HepG2 (cell line): ENCODE measurements at regions not wholly inside any gene's neighbourhood (a gene's known extent, or its start where the extent isn't known, plus 50 kb on each side); places are given as distances from the start of the nearest gene placed in this dataset.

Source experiments
- ATAC-seq: fragments of 200-7000 bp; cut with Tn5 transposase; 3 replicates; pipeline ENCODE4 v1.9.1; 2020; ENCODE audit warnings: mild to moderate bottlenecking, moderate library complexity
- BruUV-seq: library from RNA; stranded (reverse); fragments of 400-500 nt; replicated peaks from 2 replicates; lab custom pipeline; 2021; lab: Mats Ljungman, UMichigan
- CTCF ChIA-PET: fragments of 300-600 bp; formaldehyde crosslinking; extraction: SDS; loops from one replicate; lab custom pipeline; 2021; ENCODE audit warnings: low total read pairs, inconsistent platforms, low intra/inter-chr PET ratio; lab: Yijun Ruan, JAX
- POLR2A ChIA-PET: fragments of 350-600 bp; sonication (Branson Sonifier 250); formaldehyde crosslinking; loops from one replicate; lab custom pipeline; 2020; ENCODE audit warnings: antibody characterized with exemption, inconsistent platforms; lab: Yijun Ruan, JAX
- DNase-seq: peaks from one replicate; pipeline ENCODE4 v3.0.0-alpha.2; 2015; ENCODE audit warnings: low spot score
- FAIRE-seq: peaks from 3 replicates; lab custom pipeline; 2011; peaks lifted over from hg19 to GRCh38; lab: Jason Lieb, UNC
- H2AFZ ChIP-seq: one replicate; pipeline ENCODE4 v1.6.1; 2011; ENCODE audit warnings: low read length, inconsistent platforms
- H3K27ac ChIP-seq: fragments of 300-600 bp; 3 replicates; pipeline ENCODE4 v1.8.0; 2011; ENCODE audit warnings: mixed run types, mild to moderate bottlenecking, mixed read lengths, low read length, inconsistent platforms; ENCODE audit not compliant: insufficient read depth; ENCODE audit errors: extremely low read length
- H3K27me3 ChIP-seq, 2 experiments: fragments of 200-600 bp in 1 of 2; 2 replicates in 1 of 2; 3 replicates in 1 of 2; pipeline versions ENCODE4 v1.6.0 to v1.8.0; 2011; ENCODE audit warnings: low read length in 2 of 2, mild to moderate bottlenecking in 2 of 2, moderate library complexity in 2 of 2, inconsistent platforms in 1 of 2; ENCODE audit not compliant: insufficient read depth in 2 of 2, control insufficient read depth in 1 of 2
- H3K36me3 ChIP-seq, 2 experiments: fragments of 200-600 bp in 1 of 2; replicated peaks in 1 of 2; 2 replicates in 1 of 2; 3 replicates in 1 of 2; pipeline versions ENCODE4 v1.5.1 to v1.8.0; 2011; ENCODE audit warnings: low read length in 2 of 2, inconsistent platforms in 1 of 2; ENCODE audit not compliant: insufficient read depth in 2 of 2, control insufficient read depth in 1 of 2
- H3K4me1 ChIP-seq: 2 replicates; pipeline ENCODE4 v1.5.1; 2012; ENCODE audit warnings: low read length, inconsistent platforms; ENCODE audit not compliant: insufficient read depth
- H3K4me2 ChIP-seq: 2 replicates; pipeline ENCODE4 v1.6.0; 2011; ENCODE audit warnings: low read depth, low read length, inconsistent platforms
- H3K4me3 ChIP-seq, 3 experiments: fragments of 200-600 bp in 1 of 3; sonication (generic), shearing (Covaris generic) in 1 of 3; replicated peaks in 1 of 3; 2 replicates each; pipeline ENCODE4 v1.5.1; 2011 to 2016; ENCODE audit warnings: low read length in 3 of 3, inconsistent platforms in 2 of 3, low read depth in 2 of 3, mild to moderate bottlenecking in 2 of 3, control low read depth in 1 of 3, mixed read lengths in 1 of 3; ENCODE audit not compliant: insufficient read depth in 1 of 3
- H3K79me2 ChIP-seq: one replicate; pipeline ENCODE4 v1.6.1; 2011; ENCODE audit warnings: low read length, inconsistent platforms; ENCODE audit not compliant: insufficient read depth
- H3K9ac ChIP-seq: 2 replicates; pipeline ENCODE4 v1.6.0; 2011; ENCODE audit warnings: mild to moderate bottlenecking, low read depth, low read length, inconsistent platforms; ENCODE audit not compliant: insufficient read depth
- H3K9me3 ChIP-seq: 2 replicates; pipeline ENCODE4 v1.5.1; 2012; ENCODE audit warnings: mild to moderate bottlenecking, low read length
- H4K20me1 ChIP-seq: 2 replicates; pipeline ENCODE4 v1.6.0; 2011; ENCODE audit warnings: inconsistent platforms, mild to moderate bottlenecking, low read length, moderate library complexity; ENCODE audit not compliant: insufficient read depth
- AGO2 ChIP-seq: fragments of 200-400 bp; formaldehyde crosslinking; optimal IDR thresholded peaks from 2 replicates; pipeline ENCODE3; 2017; ENCODE audit warnings: mild to moderate bottlenecking, low read depth, low read length, moderate library complexity
- CBX2 ChIP-seq, 2 experiments: fragments of 200-600 bp in 1 of 2; sonication (generic); formaldehyde crosslinking in 1 of 2; IDR thresholded peaks; 2 replicates each; pipeline versions ENCODE4 v1.7.0 to v1.8.1; 2018 to 2022; ENCODE audit warnings: low read depth in 2 of 2, low read length in 1 of 2, mild to moderate bottlenecking in 1 of 2, missing genetic modification reagents in 1 of 2
- CHD4 ChIP-seq: fragments of 200-600 bp; sonication (generic); IDR thresholded peaks from 2 replicates; pipeline ENCODE4 v1.7.0; 2017; ENCODE audit warnings: mild to moderate bottlenecking, low read length, borderline replicate concordance
- KLF9 ChIP-seq: IDR thresholded peaks from 2 replicates; pipeline ENCODE4 v1.6.1; 2016; ENCODE audit warnings: low read depth
- POLR2AphosphoS5 ChIP-seq: IDR thresholded peaks from 2 replicates; pipeline ENCODE4 v1.6.1; 2012; ENCODE audit warnings: low read depth, low read length
- SCMH1 ChIP-seq: sonication (generic); formaldehyde crosslinking; IDR thresholded peaks from 2 replicates; pipeline ENCODE4 v1.9.0; 2021; ENCODE audit warnings: missing genetic modification reagents, mild to moderate bottlenecking, borderline replicate concordance
- TEAD3 ChIP-seq: optimal IDR thresholded peaks from 2 replicates; pipeline ENCODE3; 2016; ENCODE audit warnings: borderline replicate concordance
- ZNF138 ChIP-seq: sonication (generic); formaldehyde crosslinking; IDR thresholded peaks from 2 replicates; pipeline ENCODE4 v1.5.0; 2020; ENCODE audit warnings: mild to moderate bottlenecking, low read depth, missing genetic modification reagents
- ZNF317 ChIP-seq: sonication (generic); formaldehyde crosslinking; IDR thresholded peaks from 2 replicates; pipeline ENCODE4 v1.5.0; 2020; ENCODE audit warnings: mild to moderate bottlenecking, missing genetic modification reagents
- ZNF432 ChIP-seq: sonication (generic); formaldehyde crosslinking; IDR thresholded peaks from 2 replicates; pipeline ENCODE4 v1.5.0; 2020; ENCODE audit warnings: missing genetic modification reagents, mild to moderate bottlenecking, borderline replicate concordance
- ZNF567 ChIP-seq: sonication (generic); formaldehyde crosslinking; IDR thresholded peaks from 2 replicates; pipeline ENCODE4 v1.8.1; 2023; ENCODE audit warnings: mild to moderate bottlenecking, missing genetic modification reagents, borderline replicate concordance
- WGBS: methylation state at CpG from one replicate; pipeline ENCODE4 v1.1.6; 2017; ENCODE audit warnings: low lambda C conversion rate; 5-methylcytosine and 5-hydroxymethylcytosine counted together
- in situ Hi-C: cut with HindIII; loops from 2 replicates; pipeline ENCODE4 v1.10.0; 2017; ENCODE audit warnings: low pct_unique_long_range_greater_than_20kb; ENCODE audit not compliant: extremely low pct_ligation_motif_present
- intact Hi-C: fragments of 100-400 bp; cut with micrococcal nuclease; formaldehyde crosslinking; loops from one replicate; pipeline ENCODE4 v1.10.0; 2022; ENCODE audit not compliant: unreplicated experiment
- TF ChIP-seq, protein P1 (sequence below): fragments of 450-650 bp; IDR thresholded peaks from 2 replicates; pipeline ENCODE4 v1.6.1; 2017; ENCODE audit warnings: mild to moderate bottlenecking
- TF ChIP-seq, protein P2 (sequence below): IDR thresholded peaks from 2 replicates; pipeline ENCODE4 v1.6.1; 2012; ENCODE audit warnings: low read length, improper control_type of control experiment
- TF ChIP-seq, protein P3 (sequence below): sonication (generic); formaldehyde crosslinking; IDR thresholded peaks from 2 replicates; pipeline ENCODE4 v1.8.1; 2023; ENCODE audit warnings: mild to moderate bottlenecking, missing genetic modification reagents
- TF ChIP-seq, protein P4 (sequence below): sonication (generic); formaldehyde crosslinking; IDR thresholded peaks from 2 replicates; pipeline ENCODE4 v1.4.0; 2020; ENCODE audit warnings: missing genetic modification reagents

DNA sequence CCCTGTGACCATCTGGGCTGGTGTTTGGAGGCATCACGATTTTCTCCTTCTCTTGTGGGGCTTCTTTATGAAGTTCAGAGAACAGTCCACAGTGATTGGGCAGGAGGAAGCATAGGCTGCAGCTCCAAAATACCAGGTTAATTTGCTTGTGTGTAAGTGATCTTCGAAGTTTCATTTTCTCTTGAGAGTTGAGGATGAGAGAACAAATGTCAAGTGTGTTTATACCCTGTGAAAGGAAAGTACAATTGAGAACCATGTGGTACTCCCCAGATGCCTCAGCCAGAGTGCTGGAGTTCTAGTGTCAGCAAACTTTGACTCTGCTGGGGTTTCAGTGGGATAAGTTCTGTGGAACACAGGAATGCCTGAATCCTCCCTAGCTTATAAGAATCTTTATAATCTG is 357.1 kb upstream of the CFAP20DC start:
- Histone ChIP-seq H4K20me1 (no peaks in the 10 kb centered on the region), H3K4me1 (no peaks in the 10 kb centered on the region), H3K4me2 (no peak overlapping the region), H3K9ac (no peak overlapping the region), H3K9me3 (no peaks in the 10 kb centered on the region), H2AFZ (no peak overlapping the region), H3K4me3 (no peak overlapping the region), H3K79me2 (no peaks in the 10 kb centered on the region), H3K27ac (no peak overlapping the region), H3K27me3 (no peaks in the 10 kb centered on the region), H3K36me3 (no peaks in the 10 kb centered on the region)
- BruUV-seq: no TSS peak
- no peak for FAIRE-seq
- POLR2A ChIA-PET: no interaction called here
- in situ Hi-C loops: no loop called here
- WGBS: 0% methylated on average over 2 of the region's 2 CpGs
- DNase-seq: no peak
- CTCF ChIA-PET: no interaction called here
- intact Hi-C loops: no loop called here
- no peak for TF ChIP-seq ZNF432 (CRISPR knock-in tag)
- no peak for TF ChIP-seq AGO2
- TF ChIP-seq, protein P1, sequence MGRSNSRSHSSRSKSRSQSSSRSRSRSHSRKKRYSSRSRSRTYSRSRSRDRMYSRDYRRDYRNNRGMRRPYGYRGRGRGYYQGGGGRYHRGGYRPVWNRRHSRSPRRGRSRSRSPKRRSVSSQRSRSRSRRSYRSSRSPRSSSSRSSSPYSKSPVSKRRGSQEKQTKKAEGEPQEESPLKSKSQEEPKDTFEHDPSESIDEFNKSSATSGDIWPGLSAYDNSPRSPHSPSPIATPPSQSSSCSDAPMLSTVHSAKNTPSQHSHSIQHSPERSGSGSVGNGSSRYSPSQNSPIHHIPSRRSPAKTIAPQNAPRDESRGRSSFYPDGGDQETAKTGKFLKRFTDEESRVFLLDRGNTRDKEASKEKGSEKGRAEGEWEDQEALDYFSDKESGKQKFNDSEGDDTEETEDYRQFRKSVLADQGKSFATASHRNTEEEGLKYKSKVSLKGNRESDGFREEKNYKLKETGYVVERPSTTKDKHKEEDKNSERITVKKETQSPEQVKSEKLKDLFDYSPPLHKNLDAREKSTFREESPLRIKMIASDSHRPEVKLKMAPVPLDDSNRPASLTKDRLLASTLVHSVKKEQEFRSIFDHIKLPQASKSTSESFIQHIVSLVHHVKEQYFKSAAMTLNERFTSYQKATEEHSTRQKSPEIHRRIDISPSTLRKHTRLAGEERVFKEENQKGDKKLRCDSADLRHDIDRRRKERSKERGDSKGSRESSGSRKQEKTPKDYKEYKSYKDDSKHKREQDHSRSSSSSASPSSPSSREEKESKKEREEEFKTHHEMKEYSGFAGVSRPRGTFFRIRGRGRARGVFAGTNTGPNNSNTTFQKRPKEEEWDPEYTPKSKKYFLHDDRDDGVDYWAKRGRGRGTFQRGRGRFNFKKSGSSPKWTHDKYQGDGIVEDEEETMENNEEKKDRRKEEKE: no peak
- no peak for TF ChIP-seq CHD4
- no peak for TF ChIP-seq TEAD3 (CRISPR knock-in tag)
- TF ChIP-seq SCMH1 (CRISPR knock-in tag): no peak
- no peak for TF ChIP-seq ZNF138
- TF ChIP-seq, protein P2, sequence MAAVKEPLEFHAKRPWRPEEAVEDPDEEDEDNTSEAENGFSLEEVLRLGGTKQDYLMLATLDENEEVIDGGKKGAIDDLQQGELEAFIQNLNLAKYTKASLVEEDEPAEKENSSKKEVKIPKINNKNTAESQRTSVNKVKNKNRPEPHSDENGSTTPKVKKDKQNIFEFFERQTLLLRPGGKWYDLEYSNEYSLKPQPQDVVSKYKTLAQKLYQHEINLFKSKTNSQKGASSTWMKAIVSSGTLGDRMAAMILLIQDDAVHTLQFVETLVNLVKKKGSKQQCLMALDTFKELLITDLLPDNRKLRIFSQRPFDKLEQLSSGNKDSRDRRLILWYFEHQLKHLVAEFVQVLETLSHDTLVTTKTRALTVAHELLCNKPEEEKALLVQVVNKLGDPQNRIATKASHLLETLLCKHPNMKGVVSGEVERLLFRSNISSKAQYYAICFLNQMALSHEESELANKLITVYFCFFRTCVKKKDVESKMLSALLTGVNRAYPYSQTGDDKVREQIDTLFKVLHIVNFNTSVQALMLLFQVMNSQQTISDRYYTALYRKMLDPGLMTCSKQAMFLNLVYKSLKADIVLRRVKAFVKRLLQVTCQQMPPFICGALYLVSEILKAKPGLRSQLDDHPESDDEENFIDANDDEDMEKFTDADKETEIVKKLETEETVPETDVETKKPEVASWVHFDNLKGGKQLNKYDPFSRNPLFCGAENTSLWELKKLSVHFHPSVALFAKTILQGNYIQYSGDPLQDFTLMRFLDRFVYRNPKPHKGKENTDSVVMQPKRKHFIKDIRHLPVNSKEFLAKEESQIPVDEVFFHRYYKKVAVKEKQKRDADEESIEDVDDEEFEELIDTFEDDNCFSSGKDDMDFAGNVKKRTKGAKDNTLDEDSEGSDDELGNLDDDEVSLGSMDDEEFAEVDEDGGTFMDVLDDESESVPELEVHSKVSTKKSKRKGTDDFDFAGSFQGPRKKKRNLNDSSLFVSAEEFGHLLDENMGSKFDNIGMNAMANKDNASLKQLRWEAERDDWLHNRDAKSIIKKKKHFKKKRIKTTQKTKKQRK: no peak
- TF ChIP-seq ZNF567: no peak
- no peak for TF ChIP-seq CBX2 (IDR thresholded peaks at IDR 0.05; ENCODE audit: low read depth, low read length)
- no peak for TF ChIP-seq CBX2 (CRISPR knock-in tag; IDR thresholded peaks at IDR 0.05; ENCODE audit: low read depth)
- no peak for TF ChIP-seq POLR2AphosphoS5
- no peak for TF ChIP-seq KLF9
- TF ChIP-seq, protein P3, sequence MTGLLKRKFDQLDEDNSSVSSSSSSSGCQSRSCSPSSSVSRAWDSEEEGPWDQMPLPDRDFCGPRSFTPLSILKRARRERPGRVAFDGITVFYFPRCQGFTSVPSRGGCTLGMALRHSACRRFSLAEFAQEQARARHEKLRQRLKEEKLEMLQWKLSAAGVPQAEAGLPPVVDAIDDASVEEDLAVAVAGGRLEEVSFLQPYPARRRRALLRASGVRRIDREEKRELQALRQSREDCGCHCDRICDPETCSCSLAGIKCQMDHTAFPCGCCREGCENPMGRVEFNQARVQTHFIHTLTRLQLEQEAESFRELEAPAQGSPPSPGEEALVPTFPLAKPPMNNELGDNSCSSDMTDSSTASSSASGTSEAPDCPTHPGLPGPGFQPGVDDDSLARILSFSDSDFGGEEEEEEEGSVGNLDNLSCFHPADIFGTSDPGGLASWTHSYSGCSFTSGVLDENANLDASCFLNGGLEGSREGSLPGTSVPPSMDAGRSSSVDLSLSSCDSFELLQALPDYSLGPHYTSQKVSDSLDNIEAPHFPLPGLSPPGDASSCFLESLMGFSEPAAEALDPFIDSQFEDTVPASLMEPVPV (CRISPR knock-in tag): no peak
- TF ChIP-seq, protein P4, sequence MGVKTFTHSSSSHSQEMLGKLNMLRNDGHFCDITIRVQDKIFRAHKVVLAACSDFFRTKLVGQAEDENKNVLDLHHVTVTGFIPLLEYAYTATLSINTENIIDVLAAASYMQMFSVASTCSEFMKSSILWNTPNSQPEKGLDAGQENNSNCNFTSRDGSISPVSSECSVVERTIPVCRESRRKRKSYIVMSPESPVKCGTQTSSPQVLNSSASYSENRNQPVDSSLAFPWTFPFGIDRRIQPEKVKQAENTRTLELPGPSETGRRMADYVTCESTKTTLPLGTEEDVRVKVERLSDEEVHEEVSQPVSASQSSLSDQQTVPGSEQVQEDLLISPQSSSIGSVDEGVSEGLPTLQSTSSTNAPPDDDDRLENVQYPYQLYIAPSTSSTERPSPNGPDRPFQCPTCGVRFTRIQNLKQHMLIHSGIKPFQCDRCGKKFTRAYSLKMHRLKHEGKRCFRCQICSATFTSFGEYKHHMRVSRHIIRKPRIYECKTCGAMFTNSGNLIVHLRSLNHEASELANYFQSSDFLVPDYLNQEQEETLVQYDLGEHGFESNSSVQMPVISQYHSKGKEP: no peak
- no peak for TF ChIP-seq ZNF317 (CRISPR knock-in tag)
- no peak for ATAC-seq
